ENCODE measurements at regions not wholly inside any gene's neighbourhood (a gene's known extent, or its start where the extent isn't known, plus 50 kb on each side); places are given as distances from the start of the nearest gene placed in this dataset.
A peak's percentile ranks its signal among the peaks of the same experiment; 100 is the strongest.

GRCh38 chr5:158553195-158553961 lies 546.3 kb downstream of the EBF1 start:
- intact Hi-C loops (cut with DNase I) = no loop called here
- WGBS, 2 donors = 45 to 47% methylated on average over 8 of the region's 8 CpGs
- no peak for FAIRE-seq

GRCh38 chr5:158552241-158552640 lies 547.5 kb downstream of the EBF1 start:
- H3K27me3 ChIP-seq = no peaks in the 10 kb centered on the region
- 61 to 71% methylated on average over 4 of the region's 4 CpGs for WGBS, 2 donors
- no peaks in the 10 kb centered on the region for H3K4me1 ChIP-seq
- ATAC-seq = peak in 2 of 4 donors; percentile 40 to 56
- H3K9me3 ChIP-seq = no peaks in the 10 kb centered on the region
- intact Hi-C loops (cut with DNase I) = no loop called here
- TF ChIP-seq, protein P1, sequence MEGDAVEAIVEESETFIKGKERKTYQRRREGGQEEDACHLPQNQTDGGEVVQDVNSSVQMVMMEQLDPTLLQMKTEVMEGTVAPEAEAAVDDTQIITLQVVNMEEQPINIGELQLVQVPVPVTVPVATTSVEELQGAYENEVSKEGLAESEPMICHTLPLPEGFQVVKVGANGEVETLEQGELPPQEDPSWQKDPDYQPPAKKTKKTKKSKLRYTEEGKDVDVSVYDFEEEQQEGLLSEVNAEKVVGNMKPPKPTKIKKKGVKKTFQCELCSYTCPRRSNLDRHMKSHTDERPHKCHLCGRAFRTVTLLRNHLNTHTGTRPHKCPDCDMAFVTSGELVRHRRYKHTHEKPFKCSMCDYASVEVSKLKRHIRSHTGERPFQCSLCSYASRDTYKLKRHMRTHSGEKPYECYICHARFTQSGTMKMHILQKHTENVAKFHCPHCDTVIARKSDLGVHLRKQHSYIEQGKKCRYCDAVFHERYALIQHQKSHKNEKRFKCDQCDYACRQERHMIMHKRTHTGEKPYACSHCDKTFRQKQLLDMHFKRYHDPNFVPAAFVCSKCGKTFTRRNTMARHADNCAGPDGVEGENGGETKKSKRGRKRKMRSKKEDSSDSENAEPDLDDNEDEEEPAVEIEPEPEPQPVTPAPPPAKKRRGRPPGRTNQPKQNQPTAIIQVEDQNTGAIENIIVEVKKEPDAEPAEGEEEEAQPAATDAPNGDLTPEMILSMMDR (IDR thresholded peaks at IDR 0.05) = no peak
- no peak overlapping the region for H3K27ac ChIP-seq
- no peak for FAIRE-seq
- no peak for DNase-seq
- H3K36me3 ChIP-seq = no peaks in the 10 kb centered on the region
- no peak overlapping the region for H3K4me3 ChIP-seq

More at GRCh38 chr5:158553195-158553961, 546.3 kb downstream of the EBF1 start:
- Histone ChIP-seq H3K4me3 (no peak overlapping the region), H3K27ac (no peak overlapping the region), H3K4me1 (no peaks in the 10 kb centered on the region), H3K36me3 (no peaks in the 10 kb centered on the region), H3K27me3 (no peaks in the 10 kb centered on the region), H3K9me3 (no peaks in the 10 kb centered on the region)
- TF ChIP-seq, protein P1 (IDR thresholded peaks at IDR 0.05) = no peak
- ATAC-seq (peak in 3 of 4 donors; percentile 22 to 68 (median 54)), DNase-seq (peak in 2 of 6 donors; percentile 13 to 15)

- H3K4me1 ChIP-seq = no peaks in the 10 kb centered on the region
- H3K36me3 ChIP-seq = no peaks in the 10 kb centered on the region
- H3K4me3 ChIP-seq = no peak overlapping the region
- ATAC-seq (no peak), DNase-seq (no peak), FAIRE-seq (no peak)
- 76 to 87% methylated on average over 4 of the region's 4 CpGs for WGBS, 2 donors
- TF ChIP-seq, protein P1 (IDR thresholded peaks at IDR 0.05) = no peak
- intact Hi-C loops (cut with DNase I) = no loop called here
- H3K27me3 ChIP-seq = no peaks in the 10 kb centered on the region
- no peaks in the 10 kb centered on the region for H3K9me3 ChIP-seq
- H3K27ac ChIP-seq = no peak overlapping the region
Measured at GRCh38 chr5:158549311-158549710, 550.4 kb downstream of the EBF1 start.

DNA sequence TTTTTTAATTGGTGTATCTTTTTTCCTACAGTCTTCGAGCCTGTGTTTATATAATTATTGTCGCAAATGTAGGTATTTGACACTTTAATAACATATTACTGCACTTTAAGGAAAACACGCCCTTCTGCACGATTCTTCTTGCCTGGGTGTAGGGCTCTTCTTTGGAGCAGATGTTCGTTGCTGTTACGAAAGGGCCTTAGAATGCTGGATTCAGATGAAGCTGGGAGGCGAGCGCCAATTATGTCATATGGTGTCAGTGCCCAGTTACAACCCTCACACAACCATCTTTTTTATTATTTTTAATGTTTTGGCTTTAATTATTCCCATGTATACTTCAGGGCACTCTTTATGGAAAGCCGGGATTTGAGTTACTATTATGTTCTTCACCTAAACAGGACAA lies 553.0 kb downstream of the EBF1 start:
- Histone ChIP-seq H3K36me3 (no peaks in the 10 kb centered on the region), H3K27ac (no peak overlapping the region), H3K4me3 (no peak overlapping the region), H3K4me1 (no peaks in the 10 kb centered on the region), H3K27me3 (no peaks in the 10 kb centered on the region), H3K9me3 (no peaks in the 10 kb centered on the region)
- DNase-seq (no peak), ATAC-seq (no peak), FAIRE-seq (no peak)
- intact Hi-C loops (cut with DNase I) = no loop called here
- TF ChIP-seq, protein P1 (IDR thresholded peaks at IDR 0.05) = no peak
- 89% methylated on average over 9 of the region's 9 CpGs for WGBS, 2 donors

DNA sequence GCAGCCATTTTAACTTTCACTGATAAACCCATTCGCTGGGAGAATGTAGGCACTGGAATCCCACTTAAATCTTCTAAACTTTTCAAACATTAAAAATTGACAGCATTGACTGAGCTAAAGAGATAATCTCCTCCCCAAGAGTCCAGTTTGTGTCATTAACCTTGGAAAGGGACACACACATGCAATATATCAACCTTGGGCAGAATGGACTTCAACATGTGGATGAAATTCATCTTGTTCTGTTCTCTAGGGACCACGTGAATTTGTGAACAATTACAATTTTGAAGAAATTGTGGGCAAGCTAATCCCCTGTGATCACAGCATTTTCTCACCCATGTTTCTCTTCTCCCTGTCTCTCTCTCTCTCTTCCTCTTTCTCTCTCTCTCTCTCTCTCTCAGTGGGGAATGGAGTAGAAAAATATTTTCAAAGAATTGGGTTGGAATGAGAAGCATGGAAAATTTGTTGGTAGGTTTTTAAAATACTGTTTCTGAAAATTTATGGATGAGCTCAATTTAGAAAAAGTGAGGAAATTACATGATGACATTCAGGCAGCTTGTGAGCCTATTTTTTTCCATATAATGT lies 553.7 kb downstream of the EBF1 start:
- no peak overlapping the region for H3K4me3 ChIP-seq
- H3K4me1 ChIP-seq = no peaks in the 10 kb centered on the region
- no peaks in the 10 kb centered on the region for H3K36me3 ChIP-seq
- no peaks in the 10 kb centered on the region for H3K9me3 ChIP-seq
- TF ChIP-seq, protein P1 (IDR thresholded peaks at IDR 0.05) = no peak
- no peak overlapping the region for H3K27ac ChIP-seq
- no peaks in the 10 kb centered on the region for H3K27me3 ChIP-seq
- ATAC-seq (no peak), DNase-seq (no peak), FAIRE-seq (no peak)
- 74 to 80% methylated on average over 2 of the region's 2 CpGs for WGBS, 2 donors
- intact Hi-C loops (cut with DNase I) = no loop called here

All from pancreas (tissue), 10 donors.